IPS-NIHi7 (cell line): ENCODE measurements at regions not wholly inside any gene's neighbourhood (a gene's known extent, or its start where the extent isn't known, plus 50 kb on each side); places are given as distances from the start of the nearest gene placed in this dataset.
A peak's percentile ranks its signal among the peaks of the same experiment; 100 is the strongest.
"Not testable (repeated sequence)": the region's sequence is repeated elsewhere in the genome, so short reads cannot be mapped to it uniquely, and the experiment has no call there.

Experiments used
- DNase-seq: peaks from one replicate; pipeline ENCODE4 v3.0.0; 2012; ENCODE audit warnings: mixed read lengths; ENCODE audit errors: extremely low spot score

DNA sequence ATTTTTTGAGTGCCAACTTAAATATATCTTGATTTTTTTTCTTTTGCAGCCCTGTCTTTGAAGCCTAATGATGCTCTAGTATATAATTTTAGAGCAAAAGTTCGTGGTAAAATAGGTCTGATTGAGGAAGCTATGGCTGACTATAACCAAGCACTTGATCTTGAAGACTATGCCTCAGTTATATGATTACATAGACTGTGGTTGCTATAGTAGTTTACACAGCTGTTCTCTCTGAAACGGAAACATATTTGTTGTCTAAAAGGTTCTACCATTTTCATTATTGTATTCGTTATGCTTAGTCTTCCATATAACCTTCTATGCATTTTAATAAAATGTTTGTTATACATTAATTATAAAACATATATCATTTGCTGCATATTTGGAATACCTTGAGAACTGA, 246.7 kb downstream of the TTC6 start:
- DNase-seq: no peak

DNA sequence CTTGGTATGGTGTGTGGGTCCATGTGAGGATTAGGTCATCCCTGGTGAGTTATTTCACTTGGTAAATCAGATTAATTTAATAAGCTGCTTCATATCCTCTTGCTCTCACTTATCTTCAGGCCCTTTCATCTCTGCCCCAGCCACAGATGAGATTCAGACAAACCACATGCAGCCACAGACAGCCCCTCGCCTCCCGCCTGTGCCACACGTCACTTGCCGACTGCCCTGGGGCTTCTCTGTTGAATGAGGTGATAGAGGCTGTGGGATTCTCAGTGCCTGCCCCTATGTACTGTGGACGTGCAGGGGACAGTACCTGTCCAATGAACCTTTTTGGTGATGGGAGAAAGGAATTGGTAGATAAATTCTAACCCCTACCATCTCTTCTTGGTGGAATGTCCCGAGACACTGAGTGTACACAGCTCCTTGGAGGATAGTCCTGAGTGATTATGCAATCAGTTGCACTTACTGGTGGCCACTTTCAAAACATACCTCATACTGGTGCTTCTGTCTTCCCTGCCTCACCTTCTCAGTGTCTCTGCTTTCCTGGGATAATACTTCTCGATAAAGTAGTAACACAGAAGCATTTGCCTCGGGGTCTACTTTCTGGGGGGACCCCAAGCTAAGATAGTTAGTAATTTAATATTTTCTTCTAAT, 248.7 kb downstream of the TTC6 start:
- DNase-seq: no peak

DNA sequence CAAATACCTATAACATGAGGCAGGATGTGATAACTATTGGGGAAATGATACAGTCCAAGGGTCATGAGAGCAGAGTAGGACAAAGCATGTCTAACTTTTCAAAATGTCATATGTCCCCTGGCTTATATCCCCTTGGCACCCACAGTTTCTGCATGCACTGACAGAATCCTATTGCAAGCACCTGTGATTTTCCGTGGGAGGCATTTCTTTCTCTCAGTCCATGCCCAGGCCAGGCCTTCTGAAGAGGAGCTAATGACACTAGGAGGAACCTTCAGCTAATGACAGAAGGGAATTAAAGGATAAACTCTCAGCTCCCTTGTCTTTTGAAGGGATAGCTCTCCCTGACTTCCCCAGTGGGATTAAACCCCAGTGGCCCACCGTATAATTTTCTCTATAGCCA, 249.2 kb downstream of the TTC6 start:
- no peak for DNase-seq

DNA sequence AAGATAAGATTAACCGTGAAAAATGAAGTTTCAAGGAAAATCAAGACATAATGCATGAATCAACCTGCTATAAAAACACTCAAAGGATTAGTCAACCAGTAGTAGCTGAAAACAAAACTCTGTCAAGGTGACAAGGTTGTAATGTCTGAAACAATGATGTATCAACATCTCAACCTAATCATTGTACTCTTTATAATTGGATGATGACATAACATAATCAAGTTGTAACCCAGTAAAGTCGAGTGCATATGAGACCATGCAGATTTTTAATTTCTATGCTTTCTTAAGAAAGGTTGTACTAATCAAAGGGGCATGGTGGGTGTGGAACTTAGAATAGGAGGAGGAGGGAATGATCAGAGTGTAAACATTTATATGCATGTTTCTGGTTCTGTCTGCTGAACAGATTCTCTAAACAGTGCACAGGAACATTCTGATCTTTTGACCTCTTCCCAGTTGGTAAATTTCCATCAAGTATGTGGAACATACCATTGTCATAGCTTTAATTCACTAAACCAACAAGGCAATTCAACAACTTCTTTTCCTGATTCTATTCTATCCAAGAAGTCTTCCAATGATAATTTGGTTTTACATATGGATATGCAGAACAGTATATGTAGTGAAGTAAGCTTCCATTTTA, 253.7 kb downstream of the TTC6 start:
- no peak for DNase-seq

DNA sequence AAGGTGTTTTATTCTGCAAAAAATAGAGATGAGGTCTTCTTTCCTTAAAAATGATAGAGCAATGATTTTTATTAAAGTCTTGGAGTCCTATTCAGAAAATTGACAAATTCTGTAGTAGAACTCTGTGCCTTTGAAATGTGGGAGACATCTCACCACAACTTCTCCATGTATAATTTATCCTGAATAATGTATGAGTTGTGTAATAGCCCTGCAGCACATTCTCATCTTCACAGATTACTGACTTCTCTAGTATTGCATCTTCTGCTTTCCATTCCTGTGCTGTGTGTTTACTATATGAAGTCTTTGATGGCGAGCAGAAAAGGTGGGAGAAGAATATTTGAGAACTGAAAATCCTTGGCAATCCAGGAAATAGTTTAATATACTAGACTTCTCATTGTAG, 255.6 kb downstream of the TTC6 start:
- no peak for DNase-seq

DNA sequence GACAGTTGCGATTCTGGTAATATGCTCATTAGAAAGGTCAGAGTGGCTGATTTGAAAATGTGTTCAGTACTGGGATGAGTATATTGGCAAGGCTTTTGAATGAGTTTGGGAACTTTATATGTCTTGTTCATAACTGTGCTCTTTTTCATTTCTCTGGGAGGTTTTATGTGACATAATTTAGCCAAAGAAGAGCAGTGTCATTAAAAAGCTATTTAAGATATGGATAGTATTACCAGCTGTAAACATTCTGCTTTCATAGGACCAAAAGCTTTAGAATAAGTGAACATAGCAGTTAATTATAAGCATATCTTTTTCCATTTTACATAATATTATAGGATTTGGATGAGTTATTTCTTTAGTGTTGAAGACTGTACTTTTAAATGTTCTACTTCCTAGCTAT, 260.4 kb downstream of the TTC6 start:
- DNase-seq: no peak

DNA sequence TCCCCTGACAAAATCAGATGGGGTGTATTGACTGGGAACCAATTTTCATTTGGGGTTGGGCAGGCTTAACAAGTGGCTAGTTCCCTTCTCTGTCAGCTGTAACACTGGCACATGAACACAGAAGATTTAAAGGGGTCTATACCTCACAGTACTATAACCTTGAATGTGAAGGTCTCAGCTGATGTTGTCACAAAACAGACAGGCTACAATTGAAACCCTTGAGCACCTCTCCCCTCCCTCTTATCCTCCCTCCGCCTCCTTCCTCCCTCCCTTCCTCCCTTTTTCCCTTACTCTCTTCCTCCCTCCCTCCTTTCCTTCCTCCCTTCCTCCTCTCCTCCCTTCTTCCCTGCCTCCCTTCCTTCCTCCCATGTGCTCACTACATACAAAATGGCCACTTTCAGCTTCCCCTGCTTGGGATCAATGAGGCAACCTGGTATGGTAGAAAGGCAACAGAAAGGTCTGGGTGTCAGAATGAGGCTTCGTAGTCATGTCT, 262.4 kb downstream of the TTC6 start:
- no peak for DNase-seq

DNA sequence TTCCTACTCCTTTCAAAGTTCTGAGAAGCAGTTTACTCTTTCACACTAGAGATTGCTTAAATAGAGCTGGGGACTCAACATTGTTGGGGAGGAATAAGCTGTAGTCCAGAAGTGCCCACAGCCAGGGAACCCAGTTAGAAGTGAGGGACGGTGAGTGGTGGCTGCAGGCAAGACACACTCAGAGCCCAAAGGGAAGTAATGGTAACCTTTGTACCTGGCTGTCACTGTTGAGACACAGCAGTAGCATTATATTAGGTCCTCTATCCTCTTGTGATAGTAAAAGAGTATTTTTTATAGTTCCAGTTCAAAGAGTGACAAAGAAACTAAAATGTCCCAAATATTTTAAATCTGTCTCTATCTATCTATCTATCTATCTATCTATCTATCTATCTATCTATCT, 263.3 kb downstream of the TTC6 start:
- no peak for DNase-seq

DNA sequence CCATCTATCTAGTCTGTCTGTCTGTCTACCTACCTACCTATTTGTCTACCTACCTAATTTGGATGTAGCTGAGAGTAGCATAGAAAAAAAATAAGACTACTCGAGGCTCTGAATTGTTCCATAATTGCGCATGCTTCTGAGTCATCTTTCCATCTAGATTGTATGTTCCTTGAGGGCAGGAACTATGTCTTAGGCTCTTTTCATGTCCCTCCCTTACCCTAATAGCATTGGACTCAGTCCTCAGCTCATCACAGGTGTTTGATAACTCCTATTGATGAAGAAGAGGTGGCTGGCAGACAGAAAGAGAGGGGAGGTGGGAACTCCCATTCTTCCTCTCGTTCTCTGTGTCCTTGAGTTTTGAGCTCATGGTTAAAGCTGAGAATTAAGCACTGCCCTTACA, 263.7 kb downstream of the TTC6 start:
- DNase-seq: no peak

DNA sequence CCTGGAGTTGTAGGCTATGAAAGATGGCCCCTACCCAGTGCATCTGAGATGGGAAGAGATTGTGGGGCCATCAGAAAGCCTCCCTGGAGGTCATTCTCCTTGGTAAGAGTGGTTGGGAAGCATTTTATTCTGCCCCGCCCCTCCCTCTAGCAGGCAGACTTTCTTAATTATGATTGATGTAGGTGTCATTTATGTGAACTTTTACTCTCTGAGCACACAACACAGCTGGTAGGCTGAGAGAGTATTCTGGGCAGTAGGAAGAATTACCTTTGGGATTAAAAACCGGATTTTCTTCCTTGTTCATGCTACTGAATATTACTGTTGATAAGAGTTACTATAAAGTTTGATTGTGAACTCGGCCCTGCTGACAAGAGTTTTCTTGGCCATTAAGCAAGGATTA, 266.8 kb downstream of the TTC6 start:
- DNase-seq: no peak

DNA sequence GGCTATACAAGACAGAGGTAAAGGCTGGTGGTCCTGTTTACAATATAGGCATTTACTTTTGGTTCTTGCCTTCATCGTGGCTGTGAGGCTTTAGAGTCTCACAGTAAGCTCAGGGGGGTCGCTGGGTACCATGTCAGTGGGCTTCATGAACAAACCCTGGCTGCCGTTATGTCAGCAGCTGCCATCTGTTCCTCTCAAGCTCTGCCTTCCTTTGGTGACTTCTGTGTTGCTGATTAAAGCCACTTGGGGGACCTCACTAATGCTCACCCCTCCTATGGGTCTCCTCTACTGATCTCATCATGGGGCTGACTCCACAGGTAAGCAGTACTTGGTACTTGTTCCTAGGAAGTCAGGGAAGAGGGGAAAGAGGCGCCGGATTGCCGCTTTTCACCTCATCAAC, 268.7 kb downstream of the TTC6 start:
- DNase-seq: no peak

DNA sequence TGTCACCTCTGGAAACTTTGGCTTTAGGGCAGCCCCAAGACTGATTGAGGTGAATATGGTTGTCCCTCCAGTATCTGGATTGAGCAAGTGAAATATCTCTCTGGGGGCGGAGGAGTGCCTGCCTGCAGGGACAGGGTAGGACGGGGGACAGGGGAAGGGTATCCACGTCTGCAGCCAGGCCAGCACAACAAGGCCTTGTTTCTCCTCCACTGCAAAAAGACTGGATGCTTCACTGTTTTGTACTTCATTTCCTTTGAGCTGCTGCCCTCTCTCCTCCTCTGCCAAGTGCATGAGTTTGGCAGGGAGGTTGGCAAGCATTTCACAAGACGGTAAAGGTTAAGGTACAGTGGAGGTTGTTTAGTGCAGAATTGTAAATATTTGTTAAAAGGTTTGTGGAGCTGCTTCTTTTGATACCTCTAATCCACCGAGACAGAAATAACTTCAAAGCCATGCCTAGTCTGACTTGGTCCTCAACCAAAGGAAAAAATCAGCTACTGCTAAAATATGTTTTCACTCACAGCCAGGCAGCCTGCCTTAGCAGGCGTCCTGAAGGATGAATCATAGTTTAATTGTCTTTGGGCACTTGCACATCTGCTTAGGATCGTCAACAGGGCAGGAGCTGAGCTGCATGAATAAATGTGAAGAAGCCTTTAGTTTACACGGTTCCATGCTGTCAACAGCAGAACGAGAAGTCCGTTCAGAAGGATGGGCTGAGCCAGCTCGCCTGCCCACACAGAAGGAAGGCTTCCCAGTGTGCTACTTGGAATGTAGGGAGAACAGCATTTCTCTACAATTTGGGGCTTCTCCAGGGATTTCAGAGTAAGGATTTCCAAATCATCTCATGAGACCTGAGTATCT, 269.7 kb downstream of the TTC6 start:
- no peak for DNase-seq

DNA sequence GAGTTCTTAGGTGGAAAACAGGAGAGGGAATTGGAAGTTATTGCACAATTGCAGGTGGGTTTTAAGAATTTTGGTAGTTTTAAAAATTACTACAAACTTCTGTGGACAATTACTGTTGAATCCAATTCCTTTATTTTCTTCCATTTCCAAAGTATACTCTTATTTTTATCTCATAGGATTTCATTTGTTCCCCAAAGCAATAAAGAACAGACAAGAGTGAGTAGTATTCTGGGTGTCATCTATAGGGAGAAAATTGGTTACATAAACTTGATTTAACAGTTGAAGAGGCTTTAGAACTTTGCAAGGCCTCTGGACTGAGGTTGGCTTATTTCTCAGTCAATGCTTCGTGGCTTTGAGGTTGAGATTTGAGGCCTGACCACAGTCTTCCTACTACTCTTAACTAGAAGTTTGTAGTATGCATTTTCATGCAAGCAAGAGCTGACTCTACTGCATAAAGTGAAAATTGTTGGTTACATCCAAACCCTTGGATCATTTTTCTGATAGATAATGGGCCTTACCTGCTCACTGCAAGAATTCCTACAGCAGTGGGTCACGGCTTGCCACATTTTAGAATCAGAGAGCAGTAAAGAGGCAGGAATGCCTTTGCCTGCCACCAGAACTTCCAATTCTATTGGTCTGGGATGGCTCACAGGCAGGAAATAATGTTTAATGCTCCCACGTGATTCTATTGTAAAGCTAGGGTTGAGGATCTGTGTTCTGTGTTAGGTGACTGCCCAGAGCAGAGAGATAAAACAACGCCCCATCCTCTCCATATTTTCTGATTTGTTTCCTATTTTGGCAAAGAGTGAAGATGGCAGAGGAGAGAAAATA, 270.5 kb downstream of the TTC6 start:
- no peak for DNase-seq

DNA sequence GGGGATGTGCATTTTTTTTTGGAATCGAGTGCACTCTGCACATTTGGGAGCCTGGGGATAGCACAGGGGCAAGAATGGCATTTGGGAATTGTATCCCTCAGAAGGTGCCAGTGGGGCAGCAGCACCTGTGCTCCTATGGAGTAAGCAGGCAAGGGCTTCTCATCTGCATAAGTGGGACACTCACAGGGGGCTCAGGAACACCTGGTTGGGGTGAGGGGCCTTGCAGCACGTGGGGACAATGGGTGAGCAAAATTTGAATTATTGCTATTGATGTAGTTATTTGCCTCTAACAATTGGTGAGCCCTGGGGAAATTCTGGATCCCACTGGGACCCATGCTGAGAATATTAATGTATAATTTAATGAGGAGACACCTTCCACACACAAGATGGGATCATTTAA, 274.2 kb downstream of the TTC6 start:
- no peak for DNase-seq

DNA sequence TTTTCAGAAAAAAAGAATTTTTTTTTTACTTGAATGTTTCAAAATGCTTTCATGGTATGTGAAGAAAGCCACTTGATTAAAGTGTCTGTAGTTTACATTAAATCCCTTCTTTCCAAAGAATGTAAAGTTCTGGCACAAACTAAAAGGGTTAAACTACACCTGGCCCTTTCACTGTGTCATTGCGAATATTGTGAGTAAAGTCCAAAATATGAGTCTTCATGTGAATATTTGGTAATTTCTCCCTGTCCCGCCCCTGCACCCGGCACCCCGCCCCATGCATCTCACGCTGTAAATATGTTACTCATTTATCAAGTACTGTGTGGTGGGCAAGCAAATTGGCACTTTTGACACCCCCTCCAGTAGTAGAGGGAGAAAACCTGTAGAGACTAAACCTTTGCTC, 274.7 kb downstream of the TTC6 start:
- DNase-seq: no peak

DNA sequence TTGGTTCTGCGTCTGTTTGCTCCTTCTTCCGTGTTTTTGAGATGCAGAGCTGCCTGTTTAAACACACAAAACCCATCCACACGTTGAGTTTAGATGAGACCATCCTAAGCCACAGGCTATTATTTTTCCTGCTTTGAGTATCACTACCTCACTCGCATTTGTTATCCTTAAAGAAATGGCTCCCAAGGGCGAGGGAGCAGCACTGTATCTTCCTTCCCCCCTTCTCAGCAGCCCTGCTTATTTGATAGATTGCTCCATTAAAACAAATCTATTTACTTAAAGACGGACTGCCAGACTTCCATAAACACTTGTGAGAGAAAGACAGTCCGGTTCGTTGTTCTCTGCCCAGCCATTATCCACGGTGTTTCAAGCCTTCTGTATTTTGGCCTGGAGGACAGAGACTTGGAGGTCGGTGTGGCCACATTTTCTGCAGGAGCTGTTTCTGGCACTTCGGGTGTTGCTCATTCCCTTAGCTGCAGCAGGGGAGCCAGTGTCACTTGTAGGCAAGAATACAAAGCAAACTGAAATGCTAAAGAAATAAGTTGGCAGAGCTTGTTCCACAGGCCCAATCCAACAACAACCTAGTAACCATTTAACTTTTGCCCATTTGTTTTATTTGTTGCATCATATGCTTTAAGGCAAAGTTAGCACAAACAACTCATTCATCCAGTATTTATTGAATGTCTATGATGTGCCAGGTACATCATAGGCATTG, 275.4 kb downstream of the TTC6 start:
- no peak for DNase-seq

DNA sequence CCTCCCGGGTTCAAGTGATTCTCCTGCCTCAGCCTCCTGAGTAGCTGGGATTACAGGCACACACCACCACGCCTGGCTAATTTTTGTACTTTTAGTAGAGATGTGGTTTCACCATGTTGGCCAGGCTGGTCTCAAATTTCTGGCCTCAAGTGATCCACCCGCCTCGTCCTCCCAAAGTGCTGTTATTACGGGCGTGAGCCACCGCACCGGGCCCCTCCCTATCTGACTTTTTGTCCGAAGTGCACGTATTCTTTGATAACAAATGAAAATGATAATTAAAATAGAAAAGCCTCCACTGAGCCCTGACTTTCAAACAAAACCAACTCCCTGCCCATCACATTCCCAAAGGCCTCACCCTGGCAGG, 278.6 kb downstream of the TTC6 start:
- not testable (repeated sequence) for DNase-seq

DNA sequence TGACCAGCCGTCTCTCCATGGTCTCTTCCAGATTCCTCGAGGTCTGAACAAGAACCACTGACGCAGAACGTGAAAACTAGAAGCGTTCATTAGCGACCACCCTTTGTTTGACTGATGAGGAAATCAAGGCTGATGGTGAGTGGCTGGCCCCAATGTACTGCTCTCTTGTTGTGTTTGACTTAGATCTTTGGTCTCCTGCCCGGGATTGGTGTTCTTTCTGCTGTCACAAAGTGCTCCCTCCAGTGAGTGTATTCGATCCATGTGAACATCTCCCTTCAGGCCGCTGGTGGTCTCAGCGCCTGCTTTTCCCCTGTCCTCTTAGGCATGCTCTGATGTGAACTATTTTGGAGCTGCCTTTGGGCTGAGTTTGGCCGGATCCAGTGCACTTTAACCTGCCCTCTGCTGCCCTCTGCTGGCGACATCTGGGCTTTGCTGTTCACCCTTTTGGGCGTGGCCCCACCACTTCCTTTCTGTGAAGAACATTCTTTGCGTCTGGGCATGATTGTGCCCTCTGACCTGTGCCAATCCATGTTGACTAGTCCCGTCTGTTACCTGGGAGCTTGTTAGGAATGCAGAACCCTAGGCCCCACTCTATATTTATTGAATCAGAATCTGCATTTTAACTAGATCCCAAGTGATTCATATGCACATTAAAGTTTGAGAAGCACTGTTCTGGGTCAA, 279.1 kb downstream of the TTC6 start:
- DNase-seq: peak; percentile 88

DNA sequence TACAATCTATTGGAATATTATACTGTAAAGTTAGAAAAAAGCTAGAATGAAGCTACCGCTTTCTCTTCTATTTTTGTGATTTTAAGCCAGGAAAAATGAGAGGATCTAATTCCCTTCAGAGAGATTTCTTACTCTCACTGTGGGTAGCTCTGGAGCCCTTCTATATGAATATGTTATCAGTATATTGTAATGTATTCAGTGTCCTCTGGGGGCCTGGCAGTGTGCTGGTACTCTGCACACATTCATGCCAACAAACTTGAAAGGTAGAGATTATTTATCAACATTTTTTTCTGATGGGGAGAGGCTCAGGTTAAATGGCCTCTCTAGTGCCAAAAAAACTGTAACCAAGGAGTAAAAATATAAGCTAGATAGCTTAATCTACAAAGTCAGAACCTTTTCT, 292.8 kb downstream of the TTC6 start:
- no peak for DNase-seq

DNA sequence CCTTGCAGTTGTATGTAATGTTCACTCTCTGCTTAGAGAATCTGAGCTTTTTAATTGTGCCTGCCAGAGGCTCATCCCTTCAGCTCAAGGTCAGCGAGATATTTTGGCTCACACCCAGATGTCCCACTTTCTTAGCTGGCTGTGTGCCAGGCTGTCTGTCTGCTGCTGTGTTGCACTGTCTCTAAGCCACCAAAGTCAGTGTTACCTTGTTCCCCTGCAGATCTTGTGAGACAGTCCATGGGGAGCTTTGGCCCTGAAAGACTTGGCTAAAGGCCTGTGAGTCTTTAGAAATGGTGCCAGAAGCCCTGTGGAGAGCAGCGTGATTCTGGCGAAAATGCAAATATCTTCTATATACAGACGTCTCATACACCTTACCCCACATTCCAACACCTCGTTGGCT, 293.7 kb downstream of the TTC6 start:
- no peak for DNase-seq

DNA sequence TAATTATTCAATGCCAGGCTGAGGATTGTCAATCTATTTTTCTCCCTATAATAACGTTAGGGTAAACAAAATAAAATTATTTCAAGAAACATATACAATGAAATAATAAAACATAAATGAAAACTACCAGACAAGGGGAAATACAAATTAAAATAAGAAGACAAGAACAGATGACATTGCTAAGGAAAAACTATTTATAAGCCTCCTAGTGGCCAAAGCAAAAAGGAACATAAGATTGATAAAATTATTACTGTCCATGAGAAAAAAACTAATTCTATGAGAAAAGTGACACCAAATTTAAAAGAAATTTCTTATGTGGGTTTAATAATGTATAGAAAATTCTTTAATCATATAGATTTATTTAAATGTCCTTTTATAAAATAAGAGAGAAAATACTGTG, 294.7 kb downstream of the TTC6 start:
- DNase-seq: no peak
